ENCODE measurements at regions not wholly inside any gene's neighbourhood (a gene's known extent, or its start where the extent isn't known, plus 50 kb on each side); places are given as distances from the start of the nearest gene placed in this dataset.

- TF ChIP-seq CTCF (tag by site-specific recombination; IDR thresholded peaks at IDR 0.05), result no peak
- no peak for TF ChIP-seq ZBTB8A (tag by site-specific recombination; IDR thresholded peaks at IDR 0.05)
- no peak for TF ChIP-seq ZBTB10 (tag by site-specific recombination; IDR thresholded peaks at IDR 0.05)
- no peak for TF ChIP-seq ZSCAN5A (tag by site-specific recombination; IDR thresholded peaks at IDR 0.05)
- TF ChIP-seq ZNF114 (tag by site-specific recombination; IDR thresholded peaks at IDR 0.05), result no peak
- no peak for TF ChIP-seq TCF7L2 (IDR thresholded peaks at IDR 0.05; ENCODE audit: borderline replicate concordance, low read depth, low read length)
- TF ChIP-seq ZNF416 (tag by site-specific recombination; IDR thresholded peaks at IDR 0.05), result no peak
- TF ChIP-seq ZNF692 (tag by site-specific recombination; IDR thresholded peaks at IDR 0.05), result no peak
- no peak for TF ChIP-seq ZNF398 (tag by site-specific recombination; IDR thresholded peaks at IDR 0.05)
Observed at GRCh38 chr7:115635376-115635775, 395.2 kb downstream of the TFEC start.
